ENCODE measurements at regions not wholly inside any gene's neighbourhood (a gene's known extent, or its start where the extent isn't known, plus 50 kb on each side); places are given as distances from the start of the nearest gene placed in this dataset.
"Not testable (repeated sequence)": the region's sequence is repeated elsewhere in the genome, so short reads cannot be mapped to it uniquely, and the experiment has no call there.

- peak; percentile 27 for DNase-seq
Measured at GRCh38 chr6:98041921-98042320, 758.9 kb upstream of the MMS22L start.

- DNase-seq: no peak
Measured at GRCh38 chr6:98044151-98044561, 761.1 kb upstream of the MMS22L start.

- no peak for DNase-seq
Measured at GRCh38 chr6:98044791-98045470, 761.9 kb upstream of the MMS22L start.

GRCh38 chr6:98047164-98047563 lies 764.1 kb upstream of the MMS22L start:
- DNase-seq: no peak

GRCh38 chr6:98047871-98048270 lies 764.9 kb upstream of the MMS22L start:
- no peak for DNase-seq

GRCh38 chr6:98054453-98054852 lies 771.4 kb upstream of the MMS22L start:
- no peak for DNase-seq

- no peak for DNase-seq
Measured at GRCh38 chr6:98056955-98057354, 773.9 kb upstream of the MMS22L start.

GRCh38 chr6:98067375-98067774 lies 767.0 kb upstream of the POU3F2 start:
- no peak for DNase-seq

- DNase-seq: not testable (repeated sequence)
Measured at GRCh38 chr6:98088537-98088936, 745.8 kb upstream of the POU3F2 start.

GRCh38 chr6:98092331-98092730 lies 742.0 kb upstream of the POU3F2 start:
- DNase-seq: no peak

- no peak for DNase-seq
Measured at GRCh38 chr6:98094696-98095095, 739.7 kb upstream of the POU3F2 start.

GRCh38 chr6:98107801-98108200 lies 726.6 kb upstream of the POU3F2 start:
- no peak for DNase-seq

GRCh38 chr6:98116455-98116854 lies 717.9 kb upstream of the POU3F2 start:
- no peak for DNase-seq

- DNase-seq: no peak
Measured at GRCh38 chr6:98117068-98117467, 717.3 kb upstream of the POU3F2 start.

GRCh38 chr6:98118397-98119045 lies 715.9 kb upstream of the POU3F2 start:
- DNase-seq: no peak

- no peak for DNase-seq
Measured at GRCh38 chr6:98124171-98124570, 710.2 kb upstream of the POU3F2 start.

GRCh38 chr6:98131290-98131990 lies 702.9 kb upstream of the POU3F2 start:
- DNase-seq: no peak

- DNase-seq: no peak
Measured at GRCh38 chr6:98136333-98136732, 698.0 kb upstream of the POU3F2 start.

- no peak for DNase-seq
Measured at GRCh38 chr6:98137391-98137790, 697.0 kb upstream of the POU3F2 start.

GRCh38 chr6:98142839-98143238 lies 691.5 kb upstream of the POU3F2 start:
- DNase-seq: no peak

GRCh38 chr6:98146656-98147055 lies 687.7 kb upstream of the POU3F2 start:
- no peak for DNase-seq

- DNase-seq: no peak
Measured at GRCh38 chr6:98156580-98156979, 677.8 kb upstream of the POU3F2 start.

GRCh38 chr6:98179606-98180005 lies 654.8 kb upstream of the POU3F2 start:
- no peak for DNase-seq

- DNase-seq: no peak
Measured at GRCh38 chr6:98200084-98200483, 634.3 kb upstream of the POU3F2 start.

Data from NCI-H510A treated with DMSO at 0.1 percent for 48 hours (cell line).